ENCODE measurements at regions not wholly inside any gene's neighbourhood (a gene's known extent, or its start where the extent isn't known, plus 50 kb on each side); places are given as distances from the start of the nearest gene placed in this dataset.

DNA sequence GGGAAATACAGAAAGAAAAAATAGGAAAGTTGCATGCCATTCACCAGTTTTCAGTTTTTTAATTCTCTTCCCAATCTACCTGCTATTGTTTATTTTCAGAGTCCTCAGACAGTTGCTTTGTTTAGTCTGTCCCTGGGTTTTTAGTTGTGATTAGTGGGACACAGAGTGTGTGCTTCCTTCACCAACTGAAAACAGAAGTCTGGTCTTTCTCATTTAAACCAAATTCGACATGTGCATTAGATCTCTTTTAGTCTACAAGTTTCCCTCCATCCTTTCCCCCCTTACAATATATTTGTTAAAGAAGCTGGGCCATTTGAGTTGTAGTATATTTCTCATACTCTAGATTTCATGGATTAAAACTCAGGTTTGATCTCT is 58.7 kb upstream of the STMND1 start:
- TF ChIP-seq, protein P1, sequence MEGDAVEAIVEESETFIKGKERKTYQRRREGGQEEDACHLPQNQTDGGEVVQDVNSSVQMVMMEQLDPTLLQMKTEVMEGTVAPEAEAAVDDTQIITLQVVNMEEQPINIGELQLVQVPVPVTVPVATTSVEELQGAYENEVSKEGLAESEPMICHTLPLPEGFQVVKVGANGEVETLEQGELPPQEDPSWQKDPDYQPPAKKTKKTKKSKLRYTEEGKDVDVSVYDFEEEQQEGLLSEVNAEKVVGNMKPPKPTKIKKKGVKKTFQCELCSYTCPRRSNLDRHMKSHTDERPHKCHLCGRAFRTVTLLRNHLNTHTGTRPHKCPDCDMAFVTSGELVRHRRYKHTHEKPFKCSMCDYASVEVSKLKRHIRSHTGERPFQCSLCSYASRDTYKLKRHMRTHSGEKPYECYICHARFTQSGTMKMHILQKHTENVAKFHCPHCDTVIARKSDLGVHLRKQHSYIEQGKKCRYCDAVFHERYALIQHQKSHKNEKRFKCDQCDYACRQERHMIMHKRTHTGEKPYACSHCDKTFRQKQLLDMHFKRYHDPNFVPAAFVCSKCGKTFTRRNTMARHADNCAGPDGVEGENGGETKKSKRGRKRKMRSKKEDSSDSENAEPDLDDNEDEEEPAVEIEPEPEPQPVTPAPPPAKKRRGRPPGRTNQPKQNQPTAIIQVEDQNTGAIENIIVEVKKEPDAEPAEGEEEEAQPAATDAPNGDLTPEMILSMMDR (IDR thresholded peaks at IDR 0.05): no peak
- no peak for TF ChIP-seq POLR2A (IDR thresholded peaks at IDR 0.05)

Measured in testis (tissue), 2 donors.